GM21717 (cell line): ENCODE measurements at regions not wholly inside any gene's neighbourhood (a gene's known extent, or its start where the extent isn't known, plus 50 kb on each side); places are given as distances from the start of the nearest gene placed in this dataset.

Source experiments
- ATAC-seq: cut with Tn5 transposase; IDR thresholded peaks from one replicate; pipeline ENCODE4 v1.9.1; 2021; ENCODE audit warnings: mild to moderate bottlenecking, moderate library complexity; ENCODE audit not compliant: unreplicated experiment

- ATAC-seq: no peak
Observed at GRCh38 chr3:29227307-29227706, 53.6 kb upstream of the RBMS3 start.
